ENCODE measurements at regions not wholly inside any gene's neighbourhood (a gene's known extent, or its start where the extent isn't known, plus 50 kb on each side); places are given as distances from the start of the nearest gene placed in this dataset.

GRCh38 chr2:134098321-134098720 is 155.6 kb upstream of the MGAT5 start:
- in situ Hi-C loops (cut with MboI): no loop called here
- ChIA-PET RAD21 (ENCODE audit: unreplicated experiment) (interaction anchor here (0.7 kb wide), 1 partner anchor 340 kb away, joined by 3 read pairs; no protein-coding TSS in a partner anchor), CTCF (no interaction called here), POLR2A (no interaction called here), SMC1A (ENCODE audit: uncharacterized antibody, unreplicated experiment) (interaction anchor here (1.0 kb wide), 1 partner anchor 20 kb away, joined by 3 read pairs; no protein-coding TSS in a partner anchor)
- Histone ChIP-seq H4K20me1 (ENCODE audit: control insufficient read depth, insufficient read depth) (no peaks in the 10 kb centered on the region), H3K4me1 (ENCODE audit: control insufficient read depth, insufficient read depth, low read length) (no peaks in the 10 kb centered on the region), H2AFZ (ENCODE audit: control insufficient read depth, low read depth, low read length) (no peak overlapping the region), H3K9me3 (replicated peaks; ENCODE audit: control insufficient read depth, insufficient read depth, low read length) (peaks cover 3% of the 10 kb centered on the region; the same call in 2 of the 3 replicates), H3K9ac (ENCODE audit: control insufficient read depth, insufficient read depth, low read length) (no peak overlapping the region), H3K4me2 (ENCODE audit: control insufficient read depth, insufficient read depth) (no peak overlapping the region), H3K27ac (ENCODE audit: control insufficient read depth, insufficient read depth) (no peak overlapping the region), H3K27me3 (replicated peaks in 1 of 2; ENCODE audit: control insufficient read depth in 2 of 2, insufficient read depth in 2 of 2, low read length in 1 of 2) (no peaks in the 10 kb centered on the region; a peak in 1 of 4 replicates), H3K79me2 (ENCODE audit: control insufficient read depth, insufficient read depth, low read length) (no peaks in the 10 kb centered on the region), H3K36me3 (ENCODE audit: control insufficient read depth in 2 of 2, insufficient read depth in 2 of 2, low read length in 1 of 2) (no peaks in the 10 kb centered on the region), H3K4me3 (no peak overlapping the region)
- WGBS (ENCODE audit: insufficient coverage, insufficient replicate concordance, low lambda C conversion rate, missing lambda C conversion rate): 6% methylated on average over 3 of the region's 3 CpGs
- ATAC-seq (no peak), FAIRE-seq (no peak), DNase-seq (ENCODE audit: low read depth, low spot score) (no peak)
- no TSS peak for BruUV-seq (replicated peaks)
- intact Hi-C loops (cut with micrococcal nuclease; ENCODE audit: unreplicated experiment): no loop called here
- TF ChIP-seq SMC3 (IDR thresholded peaks at IDR 0.05; ENCODE audit: borderline replicate concordance, low read length) (no peak), MTA2 (IDR thresholded peaks at IDR 0.05; ENCODE audit: low read depth) (no peak), ZNF384 (IDR thresholded peaks at IDR 0.05; ENCODE audit: borderline replicate concordance, low read depth, low read length) (no peak), JUND (IDR thresholded peaks at IDR 0.05; ENCODE audit: low read depth, low read length) (no peak), PKNOX1 (IDR thresholded peaks at IDR 0.05) (no peak), TCF12 (IDR thresholded peaks at IDR 0.05; ENCODE audit: low read depth, low read length) (no peak)

GRCh38 chr2:134099273-134099672 is 154.6 kb upstream of the MGAT5 start:
- Histone ChIP-seq H3K27me3 (replicated peaks in 1 of 2; ENCODE audit: control insufficient read depth in 2 of 2, insufficient read depth in 2 of 2, low read length in 1 of 2) (no peaks in the 10 kb centered on the region; a peak in 1 of 4 replicates), H4K20me1 (ENCODE audit: control insufficient read depth, insufficient read depth) (no peaks in the 10 kb centered on the region), H3K4me1 (ENCODE audit: control insufficient read depth, insufficient read depth, low read length) (no peaks in the 10 kb centered on the region), H3K36me3 (ENCODE audit: control insufficient read depth in 2 of 2, insufficient read depth in 2 of 2, low read length in 1 of 2) (no peaks in the 10 kb centered on the region), H2AFZ (ENCODE audit: control insufficient read depth, low read depth, low read length) (no peak overlapping the region), H3K9me3 (replicated peaks; ENCODE audit: control insufficient read depth, insufficient read depth, low read length) (peaks cover 3% of the 10 kb centered on the region; the same call in 2 of the 3 replicates), H3K27ac (ENCODE audit: control insufficient read depth, insufficient read depth) (no peak overlapping the region), H3K4me2 (ENCODE audit: control insufficient read depth, insufficient read depth) (no peak overlapping the region), H3K79me2 (ENCODE audit: control insufficient read depth, insufficient read depth, low read length) (no peaks in the 10 kb centered on the region), H3K9ac (ENCODE audit: control insufficient read depth, insufficient read depth, low read length) (no peak overlapping the region), H3K4me3 (no peak overlapping the region)
- WGBS (ENCODE audit: insufficient coverage, insufficient replicate concordance, low lambda C conversion rate, missing lambda C conversion rate): 0% methylated on average over 1 of the region's 1 CpG
- ATAC-seq (no peak), DNase-seq (ENCODE audit: low read depth, low spot score) (no peak), FAIRE-seq (no peak)
- CTCF ChIA-PET: no interaction called here
- SMC1A ChIA-PET (ENCODE audit: uncharacterized antibody, unreplicated experiment): no interaction called here
- RAD21 ChIA-PET (ENCODE audit: unreplicated experiment): no interaction called here
- intact Hi-C loops (cut with micrococcal nuclease; ENCODE audit: unreplicated experiment) (no loop called here), in situ Hi-C loops (cut with MboI) (no loop called here)
- POLR2A ChIA-PET: no interaction called here
- no TSS peak for BruUV-seq (replicated peaks)
- TF ChIP-seq NR2F1 (conservative IDR thresholded peaks at IDR 0.05) (no peak), TAF1 (IDR thresholded peaks at IDR 0.05; ENCODE audit: borderline replicate concordance, low read depth, low read length) (no peak), STAT3 (IDR thresholded peaks at IDR 0.05; ENCODE audit: low read depth, low read length) (no peak), JUNB (IDR thresholded peaks at IDR 0.05) (no peak), MLLT1 (IDR thresholded peaks at IDR 0.05) (no peak), EGR1 (IDR thresholded peaks at IDR 0.05; ENCODE audit: borderline replicate concordance in 1 of 2, low read depth in 2 of 2, low read length in 2 of 2) (no peak), CBX3 (IDR thresholded peaks at IDR 0.05; ENCODE audit: borderline replicate concordance, low read depth) (no peak), RCOR1 (conservative IDR thresholded peaks at IDR 0.05; ENCODE audit: low read depth, low read length) (no peak), CBX5 (IDR thresholded peaks at IDR 0.05; ENCODE audit: low read depth) (no peak), ATF2 (IDR thresholded peaks at IDR 0.05; ENCODE audit: low read length) (no peak), TCF3 (IDR thresholded peaks at IDR 0.05; ENCODE audit: borderline replicate concordance, insufficient read depth, low read depth, low read length) (no peak)

Measured in GM12878 (cell line).